Suprapubic skin (tissue), 4 donors: ENCODE measurements at regions not wholly inside any gene's neighbourhood (a gene's known extent, or its start where the extent isn't known, plus 50 kb on each side); places are given as distances from the start of the nearest gene placed in this dataset.

ENCODE experiments used
- DNase-seq, 2 donors: peaks; one replicate each; pipeline ENCODE4 v3.0.0-alpha.2; 2019; ENCODE audit warnings: low spot score in 2 of 2
- H3K27ac ChIP-seq: fragments of 200-600 bp; sonication (generic); one replicate; pipeline ENCODE4 v1.5.1; 2019
- H3K27me3 ChIP-seq: fragments of 200-600 bp; sonication (generic); one replicate; pipeline ENCODE4 v1.5.1; 2019
- H3K36me3 ChIP-seq: fragments of 200-600 bp; sonication (generic); one replicate; pipeline ENCODE4 v1.5.1; 2019
- H3K4me1 ChIP-seq: fragments of 200-600 bp; sonication (generic); one replicate; pipeline ENCODE4 v1.5.1; 2019
- H3K4me3 ChIP-seq: fragments of 200-600 bp; sonication (generic); one replicate; pipeline ENCODE4 v1.5.1; 2019; ENCODE audit warnings: mild to moderate bottlenecking
- H3K9me3 ChIP-seq: fragments of 200-600 bp; sonication (generic); one replicate; pipeline ENCODE4 v1.5.1; 2019
- EP300 ChIP-seq: sonication (generic); formaldehyde crosslinking; IDR thresholded peaks from one replicate; pipeline ENCODE4 v1.6.1; 2017; ENCODE audit warnings: antibody characterized with exemption
- POLR2A ChIP-seq, 2 donors: fragments of 450-650 bp; IDR thresholded peaks; one replicate each; pipeline ENCODE4 v1.6.1; 2017; ENCODE audit warnings: antibody characterized with exemption in 2 of 2, mild to moderate bottlenecking in 2 of 2, moderate library complexity in 2 of 2
- POLR2AphosphoS5 ChIP-seq, 3 donors: sonication (generic); formaldehyde crosslinking; IDR thresholded peaks; one replicate each; pipeline ENCODE4 v1.6.1; 2017; ENCODE audit warnings: antibody characterized with exemption in 3 of 3
- WGBS: methylation state at CpG from one replicate; pipeline ENCODE4 v1.1.5; 2018; 5-methylcytosine and 5-hydroxymethylcytosine counted together
- TF ChIP-seq, protein P1 (sequence below), 2 donors: fragments of 200-600 bp in 1 of 2; fragments of 450-650 bp in 1 of 2; sonication (generic) in 1 of 2; IDR thresholded peaks; one replicate each; pipeline ENCODE4 v1.5.1; 2016 to 2019; ENCODE audit warnings: antibody characterized with exemption in 2 of 2, mild to moderate bottlenecking in 1 of 2, moderate library complexity in 1 of 2

DNA sequence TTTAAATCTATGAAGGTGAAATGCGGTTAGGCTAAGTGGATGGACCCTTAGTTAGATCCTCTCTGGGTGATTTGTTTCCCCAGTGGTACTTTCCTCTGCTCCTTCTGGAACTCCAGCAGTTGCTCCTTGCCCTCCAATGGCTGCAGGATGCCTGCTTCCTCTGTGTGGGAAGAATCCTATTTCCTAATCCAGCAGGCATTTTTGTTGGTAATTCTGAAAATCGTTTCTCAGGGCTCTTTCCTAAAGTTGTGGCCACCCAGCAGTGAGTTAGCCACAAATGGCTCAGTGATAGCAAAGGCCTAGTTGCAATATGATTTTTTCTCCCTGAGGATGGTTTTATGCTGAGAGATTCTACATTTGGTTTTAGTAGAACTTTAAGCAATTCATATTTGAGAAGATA is 332.3 kb upstream of the C2CD4B start:
- Histone ChIP-seq H3K27ac (no peak overlapping the region), H3K9me3 (no peaks in the 10 kb centered on the region), H3K36me3 (no peaks in the 10 kb centered on the region), H3K27me3 (no peaks in the 10 kb centered on the region), H3K4me1 (peaks cover 10% of the 10 kb centered on the region), H3K4me3 (no peak overlapping the region)
- TF ChIP-seq, protein P1, sequence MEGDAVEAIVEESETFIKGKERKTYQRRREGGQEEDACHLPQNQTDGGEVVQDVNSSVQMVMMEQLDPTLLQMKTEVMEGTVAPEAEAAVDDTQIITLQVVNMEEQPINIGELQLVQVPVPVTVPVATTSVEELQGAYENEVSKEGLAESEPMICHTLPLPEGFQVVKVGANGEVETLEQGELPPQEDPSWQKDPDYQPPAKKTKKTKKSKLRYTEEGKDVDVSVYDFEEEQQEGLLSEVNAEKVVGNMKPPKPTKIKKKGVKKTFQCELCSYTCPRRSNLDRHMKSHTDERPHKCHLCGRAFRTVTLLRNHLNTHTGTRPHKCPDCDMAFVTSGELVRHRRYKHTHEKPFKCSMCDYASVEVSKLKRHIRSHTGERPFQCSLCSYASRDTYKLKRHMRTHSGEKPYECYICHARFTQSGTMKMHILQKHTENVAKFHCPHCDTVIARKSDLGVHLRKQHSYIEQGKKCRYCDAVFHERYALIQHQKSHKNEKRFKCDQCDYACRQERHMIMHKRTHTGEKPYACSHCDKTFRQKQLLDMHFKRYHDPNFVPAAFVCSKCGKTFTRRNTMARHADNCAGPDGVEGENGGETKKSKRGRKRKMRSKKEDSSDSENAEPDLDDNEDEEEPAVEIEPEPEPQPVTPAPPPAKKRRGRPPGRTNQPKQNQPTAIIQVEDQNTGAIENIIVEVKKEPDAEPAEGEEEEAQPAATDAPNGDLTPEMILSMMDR (IDR thresholded peaks at IDR 0.05): no peak
- TF ChIP-seq EP300 (no peak), POLR2AphosphoS5 (IDR thresholded peaks at IDR 0.05) (no peak), POLR2A (IDR thresholded peaks at IDR 0.05) (no peak)
- no peak for DNase-seq
- 69% methylated on average over 2 of the region's 2 CpGs for WGBS

DNA sequence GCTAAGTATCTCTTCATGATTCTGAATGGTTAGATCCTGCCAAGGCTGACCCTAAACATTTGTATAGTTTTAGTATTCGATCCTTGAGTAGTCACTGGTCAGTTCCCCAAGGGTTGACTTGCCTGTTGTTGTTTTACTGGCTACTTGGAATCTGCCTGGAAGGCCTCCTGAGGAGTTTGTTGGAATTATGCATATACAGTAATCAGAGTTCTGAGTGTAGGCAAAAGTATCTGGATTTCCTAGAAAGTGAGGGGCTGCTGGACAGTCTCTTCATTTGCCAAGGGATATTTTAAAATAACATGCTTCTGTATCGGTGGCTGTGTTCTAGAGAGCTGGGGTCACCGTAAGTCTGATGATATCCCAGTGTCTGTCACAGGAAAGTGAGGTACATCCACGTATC is 333.2 kb upstream of the C2CD4B start:
- DNase-seq: no peak
- no peaks in the 10 kb centered on the region for H3K9me3 ChIP-seq
- peaks cover 10% of the 10 kb centered on the region for H3K4me1 ChIP-seq
- H3K4me3 ChIP-seq: no peak overlapping the region
- WGBS: 94% methylated on average over 4 of the region's 4 CpGs
- no peaks in the 10 kb centered on the region for H3K36me3 ChIP-seq
- no peaks in the 10 kb centered on the region for H3K27me3 ChIP-seq
- TF ChIP-seq POLR2A (IDR thresholded peaks at IDR 0.05) (no peak), POLR2AphosphoS5 (IDR thresholded peaks at IDR 0.05) (no peak), EP300 (no peak)
- TF ChIP-seq, protein P1 (IDR thresholded peaks at IDR 0.05): no peak
- no peak overlapping the region for H3K27ac ChIP-seq

DNA sequence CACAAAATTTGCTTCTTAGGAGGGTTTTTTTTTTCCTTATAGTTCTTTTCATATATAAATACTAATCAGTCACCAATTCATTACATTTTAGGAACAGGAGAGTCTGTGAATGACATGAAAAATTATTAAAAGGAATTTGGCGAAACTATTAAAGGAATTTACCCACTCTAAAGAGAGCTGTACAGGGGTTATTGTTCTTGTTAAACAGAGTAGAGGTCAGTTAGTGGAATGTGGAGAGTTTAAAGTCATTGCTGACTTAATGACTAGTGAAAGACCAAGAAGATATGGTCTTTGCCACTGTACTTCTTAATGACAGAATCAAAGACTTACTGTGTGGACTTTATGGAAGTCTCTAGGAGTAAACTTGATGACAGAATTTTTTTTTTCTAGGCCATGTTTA is 333.6 kb upstream of the C2CD4B start:
- H3K4me1 ChIP-seq: peaks cover 10% of the 10 kb centered on the region
- no peaks in the 10 kb centered on the region for H3K9me3 ChIP-seq
- no peaks in the 10 kb centered on the region for H3K36me3 ChIP-seq
- no peak for DNase-seq
- no peak overlapping the region for H3K4me3 ChIP-seq
- no peak overlapping the region for H3K27ac ChIP-seq
- WGBS: 94% methylated on average over 1 of the region's 1 CpG
- no peak for TF ChIP-seq POLR2A (IDR thresholded peaks at IDR 0.05)
- TF ChIP-seq, protein P1 (IDR thresholded peaks at IDR 0.05): no peak
- H3K27me3 ChIP-seq: no peaks in the 10 kb centered on the region

DNA sequence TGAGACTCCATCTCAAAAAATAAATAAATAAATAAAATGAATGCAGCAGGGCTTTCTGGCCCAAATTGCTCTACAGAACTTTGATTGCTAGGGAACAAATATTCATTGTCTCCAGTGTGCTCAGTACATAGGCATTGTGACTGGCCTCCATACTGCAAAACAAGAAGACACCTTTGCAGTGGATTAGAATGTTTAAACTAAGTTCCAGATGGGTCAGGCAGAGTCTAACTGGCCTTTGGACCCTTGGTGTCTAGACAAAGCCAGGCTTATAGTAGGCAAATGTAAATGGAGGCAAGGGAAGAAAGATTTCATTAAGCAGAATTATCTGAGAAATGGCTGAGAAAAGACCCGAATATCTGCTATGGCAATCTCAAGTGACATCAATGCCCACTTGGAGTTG is 335.2 kb upstream of the C2CD4B start:
- TF ChIP-seq POLR2A (IDR thresholded peaks at IDR 0.05) (no peak), POLR2AphosphoS5 (IDR thresholded peaks at IDR 0.05) (no peak), EP300 (no peak)
- TF ChIP-seq, protein P1 (IDR thresholded peaks at IDR 0.05): no peak
- Histone ChIP-seq H3K4me3 (no peak overlapping the region), H3K9me3 (no peaks in the 10 kb centered on the region), H3K4me1 (peaks cover 8% of the 10 kb centered on the region), H3K36me3 (no peaks in the 10 kb centered on the region), H3K27ac (no peak overlapping the region), H3K27me3 (no peaks in the 10 kb centered on the region)
- WGBS: 96% methylated on average over 1 of the region's 1 CpG
- DNase-seq: no peak

DNA sequence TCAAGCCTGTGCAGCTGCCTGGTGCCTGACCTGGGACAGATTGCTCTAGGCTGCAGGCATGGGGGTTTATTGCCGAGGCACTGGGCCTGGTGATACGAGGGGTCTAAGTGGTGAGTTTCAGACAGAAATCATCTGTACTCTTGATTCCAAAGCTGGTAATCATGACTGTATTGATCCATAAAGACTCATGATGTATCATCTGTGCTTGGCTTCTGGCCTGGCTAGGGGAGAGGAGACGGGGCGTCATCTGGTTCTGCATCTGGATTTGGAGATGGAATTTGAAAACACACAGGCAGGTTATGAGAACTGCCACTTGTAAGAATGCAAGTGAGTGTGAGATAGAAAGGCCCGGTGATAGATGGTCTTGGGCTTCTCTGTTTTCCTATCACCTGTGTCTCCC is 337.4 kb upstream of the C2CD4B start:
- Histone ChIP-seq H3K4me3 (no peak overlapping the region), H3K9me3 (no peaks in the 10 kb centered on the region), H3K27ac (no peak overlapping the region), H3K36me3 (no peaks in the 10 kb centered on the region), H3K27me3 (no peaks in the 10 kb centered on the region), H3K4me1 (peaks cover 10% of the 10 kb centered on the region)
- no peak for TF ChIP-seq POLR2AphosphoS5 (IDR thresholded peaks at IDR 0.05)
- no peak for TF ChIP-seq EP300
- no peak for TF ChIP-seq POLR2A (IDR thresholded peaks at IDR 0.05)
- TF ChIP-seq, protein P1 (IDR thresholded peaks at IDR 0.05): no peak
- no peak for DNase-seq
- WGBS: 88% methylated on average over 5 of the region's 5 CpGs
